ENCODE measurements at regions not wholly inside any gene's neighbourhood (a gene's known extent, or its start where the extent isn't known, plus 50 kb on each side); places are given as distances from the start of the nearest gene placed in this dataset.

DNA sequence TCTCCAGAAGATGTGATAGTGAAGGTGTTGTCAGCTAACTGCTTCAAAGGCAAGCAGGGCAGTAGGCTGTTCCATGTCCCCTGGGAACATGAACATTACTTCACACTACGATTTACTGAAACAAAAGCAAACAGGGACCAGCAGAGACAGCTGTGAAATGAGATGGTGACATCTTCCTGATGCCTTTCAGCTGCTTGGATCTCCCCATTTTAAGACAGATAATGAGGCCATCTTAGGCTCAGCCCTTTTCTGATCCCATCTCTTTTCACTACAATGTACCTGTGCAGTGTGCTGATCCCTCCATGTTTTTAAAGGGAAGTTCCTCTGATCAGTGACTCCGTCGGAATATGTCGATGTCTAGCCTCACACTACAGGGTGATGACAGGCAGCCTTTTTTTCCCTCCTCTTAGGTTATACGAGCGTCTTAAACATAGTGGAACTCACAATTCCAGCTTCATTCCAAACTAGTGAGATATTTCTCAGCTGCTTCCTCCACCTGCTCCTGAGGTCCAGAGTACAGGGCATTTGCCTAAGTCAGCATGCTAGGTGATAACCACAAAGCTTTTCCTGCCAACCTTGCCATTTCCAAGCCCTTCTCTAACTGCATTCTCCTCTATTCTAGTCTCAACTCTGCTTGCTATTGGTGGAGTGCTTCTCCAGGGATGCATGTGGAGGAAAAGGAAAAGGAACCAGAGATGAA lies 87.6 kb upstream of the EGLN3 start (continued):
- TF ChIP-seq, protein P1, sequence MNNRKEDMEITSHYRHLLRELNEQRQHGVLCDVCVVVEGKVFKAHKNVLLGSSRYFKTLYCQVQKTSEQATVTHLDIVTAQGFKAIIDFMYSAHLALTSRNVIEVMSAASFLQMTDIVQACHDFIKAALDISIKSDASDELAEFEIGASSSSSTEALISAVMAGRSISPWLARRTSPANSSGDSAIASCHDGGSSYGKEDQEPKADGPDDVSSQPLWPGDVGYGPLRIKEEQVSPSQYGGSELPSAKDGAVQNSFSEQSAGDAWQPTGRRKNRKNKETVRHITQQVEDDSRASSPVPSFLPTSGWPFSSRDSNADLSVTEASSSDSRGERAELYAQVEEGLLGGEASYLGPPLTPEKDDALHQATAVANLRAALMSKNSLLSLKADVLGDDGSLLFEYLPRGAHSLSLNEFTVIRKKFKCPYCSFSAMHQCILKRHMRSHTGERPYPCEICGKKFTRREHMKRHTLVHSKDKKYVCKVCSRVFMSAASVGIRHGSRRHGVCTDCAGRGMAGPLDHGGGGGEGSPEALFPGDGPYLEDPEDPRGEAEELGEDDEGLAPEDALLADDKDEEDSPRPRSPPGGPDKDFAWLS (CRISPR knock-in tag; IDR thresholded peaks at IDR 0.05; ENCODE audit: borderline replicate concordance) = no peak
- TF ChIP-seq RAD51 (IDR thresholded peaks at IDR 0.05; ENCODE audit: borderline replicate concordance) (no peak), HOXA9 (CRISPR knock-in tag; IDR thresholded peaks at IDR 0.05; ENCODE audit: borderline replicate concordance) (no peak), ZBTB21 (CRISPR knock-in tag; IDR thresholded peaks at IDR 0.05) (peak; percentile 10; the same call in 1 of the 2 replicates), ZNF768 (CRISPR knock-in tag; IDR thresholded peaks at IDR 0.05) (no peak), DMAP1 (CRISPR knock-in tag; IDR thresholded peaks at IDR 0.05) (no peak), RXRA (CRISPR knock-in tag; IDR thresholded peaks at IDR 0.05) (peak; percentile 36; the same call in 1 of the 2 replicates), PPARG (CRISPR knock-in tag; conservative IDR thresholded peaks at IDR 0.05) (peak; percentile 65; the same call in 1 of the 2 replicates), ATF7 (IDR thresholded peaks at IDR 0.05) (no peak; the same call in 1 of the 2 replicates), ATF7 (CRISPR knock-in tag; IDR thresholded peaks at IDR 0.05) (peak; percentile 100), ZNF589 (CRISPR knock-in tag; conservative IDR thresholded peaks at IDR 0.05) (no peak), AGO2 (optimal IDR thresholded peaks at IDR 0.05; ENCODE audit: low read depth, low read length) (no peak), PAWR (CRISPR knock-in tag; IDR thresholded peaks at IDR 0.05; ENCODE audit: borderline replicate concordance) (no peak), ELF3 (CRISPR knock-in tag; IDR thresholded peaks at IDR 0.05) (peak; percentile 95; the same call in 1 of the 2 replicates)
- TF ChIP-seq, protein P2, sequence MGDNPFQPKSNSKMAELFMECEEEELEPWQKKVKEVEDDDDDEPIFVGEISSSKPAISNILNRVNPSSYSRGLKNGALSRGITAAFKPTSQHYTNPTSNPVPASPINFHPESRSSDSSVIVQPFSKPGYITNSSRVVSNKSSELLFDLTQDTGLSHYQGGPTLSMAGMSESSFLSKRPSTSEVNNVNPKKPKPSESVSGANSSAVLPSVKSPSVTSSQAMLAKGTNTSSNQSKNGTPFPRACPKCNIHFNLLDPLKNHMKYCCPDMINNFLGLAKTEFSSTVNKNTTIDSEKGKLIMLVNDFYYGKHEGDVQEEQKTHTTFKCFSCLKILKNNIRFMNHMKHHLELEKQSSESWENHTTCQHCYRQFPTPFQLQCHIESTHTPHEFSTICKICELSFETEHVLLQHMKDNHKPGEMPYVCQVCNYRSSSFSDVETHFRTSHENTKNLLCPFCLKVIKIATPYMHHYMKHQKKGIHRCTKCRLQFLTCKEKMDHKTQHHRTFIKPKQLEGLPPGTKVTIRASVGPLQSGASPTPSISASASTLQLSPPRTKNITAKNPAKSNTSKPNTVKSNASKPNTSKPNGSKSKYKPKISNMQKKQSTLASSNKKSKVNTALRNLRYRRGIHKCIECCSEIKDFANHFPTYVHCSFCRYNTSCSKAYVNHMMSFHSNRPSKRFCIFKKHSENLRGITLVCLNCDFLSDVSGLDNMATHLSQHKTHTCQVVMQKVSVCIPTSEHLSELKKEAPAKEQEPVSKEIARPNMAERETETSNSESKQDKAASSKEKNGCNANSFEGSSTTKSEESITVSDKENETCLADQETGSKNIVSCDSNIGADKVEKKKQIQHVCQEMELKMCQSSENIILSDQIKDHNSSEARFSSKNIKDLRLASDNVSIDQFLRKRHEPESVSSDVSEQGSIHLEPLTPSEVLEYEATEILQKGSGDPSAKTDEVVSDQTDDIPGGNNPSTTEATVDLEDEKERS (CRISPR knock-in tag; IDR thresholded peaks at IDR 0.05) = no peak; the same call in 1 of the 2 replicates
- TF ChIP-seq, protein P3, sequence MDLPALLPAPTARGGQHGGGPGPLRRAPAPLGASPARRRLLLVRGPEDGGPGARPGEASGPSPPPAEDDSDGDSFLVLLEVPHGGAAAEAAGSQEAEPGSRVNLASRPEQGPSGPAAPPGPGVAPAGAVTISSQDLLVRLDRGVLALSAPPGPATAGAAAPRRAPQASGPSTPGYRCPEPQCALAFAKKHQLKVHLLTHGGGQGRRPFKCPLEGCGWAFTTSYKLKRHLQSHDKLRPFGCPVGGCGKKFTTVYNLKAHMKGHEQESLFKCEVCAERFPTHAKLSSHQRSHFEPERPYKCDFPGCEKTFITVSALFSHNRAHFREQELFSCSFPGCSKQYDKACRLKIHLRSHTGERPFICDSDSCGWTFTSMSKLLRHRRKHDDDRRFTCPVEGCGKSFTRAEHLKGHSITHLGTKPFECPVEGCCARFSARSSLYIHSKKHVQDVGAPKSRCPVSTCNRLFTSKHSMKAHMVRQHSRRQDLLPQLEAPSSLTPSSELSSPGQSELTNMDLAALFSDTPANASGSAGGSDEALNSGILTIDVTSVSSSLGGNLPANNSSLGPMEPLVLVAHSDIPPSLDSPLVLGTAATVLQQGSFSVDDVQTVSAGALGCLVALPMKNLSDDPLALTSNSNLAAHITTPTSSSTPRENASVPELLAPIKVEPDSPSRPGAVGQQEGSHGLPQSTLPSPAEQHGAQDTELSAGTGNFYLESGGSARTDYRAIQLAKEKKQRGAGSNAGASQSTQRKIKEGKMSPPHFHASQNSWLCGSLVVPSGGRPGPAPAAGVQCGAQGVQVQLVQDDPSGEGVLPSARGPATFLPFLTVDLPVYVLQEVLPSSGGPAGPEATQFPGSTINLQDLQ (CRISPR knock-in tag; IDR thresholded peaks at IDR 0.05) = no peak
- TF ChIP-seq, protein P4, sequence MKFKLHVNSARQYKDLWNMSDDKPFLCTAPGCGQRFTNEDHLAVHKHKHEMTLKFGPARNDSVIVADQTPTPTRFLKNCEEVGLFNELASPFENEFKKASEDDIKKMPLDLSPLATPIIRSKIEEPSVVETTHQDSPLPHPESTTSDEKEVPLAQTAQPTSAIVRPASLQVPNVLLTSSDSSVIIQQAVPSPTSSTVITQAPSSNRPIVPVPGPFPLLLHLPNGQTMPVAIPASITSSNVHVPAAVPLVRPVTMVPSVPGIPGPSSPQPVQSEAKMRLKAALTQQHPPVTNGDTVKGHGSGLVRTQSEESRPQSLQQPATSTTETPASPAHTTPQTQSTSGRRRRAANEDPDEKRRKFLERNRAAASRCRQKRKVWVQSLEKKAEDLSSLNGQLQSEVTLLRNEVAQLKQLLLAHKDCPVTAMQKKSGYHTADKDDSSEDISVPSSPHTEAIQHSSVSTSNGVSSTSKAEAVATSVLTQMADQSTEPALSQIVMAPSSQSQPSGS (CRISPR knock-in tag; IDR thresholded peaks at IDR 0.05) = peak; percentile 97
- TF ChIP-seq, protein P5, sequence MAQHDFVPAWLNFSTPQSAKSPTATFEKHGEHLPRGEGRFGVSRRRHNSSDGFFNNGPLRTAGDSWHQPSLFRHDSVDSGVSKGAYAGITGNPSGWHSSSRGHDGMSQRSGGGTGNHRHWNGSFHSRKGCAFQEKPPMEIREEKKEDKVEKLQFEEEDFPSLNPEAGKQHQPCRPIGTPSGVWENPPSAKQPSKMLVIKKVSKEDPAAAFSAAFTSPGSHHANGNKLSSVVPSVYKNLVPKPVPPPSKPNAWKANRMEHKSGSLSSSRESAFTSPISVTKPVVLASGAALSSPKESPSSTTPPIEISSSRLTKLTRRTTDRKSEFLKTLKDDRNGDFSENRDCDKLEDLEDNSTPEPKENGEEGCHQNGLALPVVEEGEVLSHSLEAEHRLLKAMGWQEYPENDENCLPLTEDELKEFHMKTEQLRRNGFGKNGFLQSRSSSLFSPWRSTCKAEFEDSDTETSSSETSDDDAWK (CRISPR knock-in tag; IDR thresholded peaks at IDR 0.05) = no peak
- TF ChIP-seq, protein P6, sequence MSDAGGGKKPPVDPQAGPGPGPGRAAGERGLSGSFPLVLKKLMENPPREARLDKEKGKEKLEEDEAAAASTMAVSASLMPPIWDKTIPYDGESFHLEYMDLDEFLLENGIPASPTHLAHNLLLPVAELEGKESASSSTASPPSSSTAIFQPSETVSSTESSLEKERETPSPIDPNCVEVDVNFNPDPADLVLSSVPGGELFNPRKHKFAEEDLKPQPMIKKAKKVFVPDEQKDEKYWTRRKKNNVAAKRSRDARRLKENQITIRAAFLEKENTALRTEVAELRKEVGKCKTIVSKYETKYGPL (CRISPR knock-in tag; IDR thresholded peaks at IDR 0.05) = no peak

All from HepG2 (cell line).